IPS-15b (cell line): ENCODE measurements at regions not wholly inside any gene's neighbourhood (a gene's known extent, or its start where the extent isn't known, plus 50 kb on each side); places are given as distances from the start of the nearest gene placed in this dataset.

ENCODE experiments used
- H3K27me3 ChIP-seq: one replicate; pipeline ENCODE4 v1.6.1; 2013; ENCODE audit warnings: low read length; ENCODE audit not compliant: control insufficient read depth, insufficient read depth
- H3K36me3 ChIP-seq: one replicate; pipeline ENCODE4 v1.6.1; 2013; ENCODE audit warnings: low read length; ENCODE audit not compliant: control insufficient read depth, insufficient read depth
- H3K4me1 ChIP-seq: one replicate; pipeline ENCODE4 v1.6.1; 2013; ENCODE audit warnings: mild to moderate bottlenecking, low read length; ENCODE audit not compliant: control insufficient read depth, insufficient read depth
- H3K4me3 ChIP-seq: one replicate; pipeline ENCODE4 v1.5.1; 2013; ENCODE audit warnings: low read depth, low read length
- H3K9ac ChIP-seq: one replicate; pipeline ENCODE4 v1.6.1; 2013; ENCODE audit warnings: low read depth, mild to moderate bottlenecking, low read length
- H3K9me3 ChIP-seq: one replicate; pipeline ENCODE4 v1.6.1; 2013; ENCODE audit warnings: mild to moderate bottlenecking, low read length; ENCODE audit not compliant: control insufficient read depth, insufficient read depth

GRCh38 chr11:103703437-103703836 lies 333.0 kb upstream of the DDI1 start:
- no peak overlapping the region for H3K9ac ChIP-seq
- no peaks in the 10 kb centered on the region for H3K36me3 ChIP-seq
- H3K27me3 ChIP-seq = no peaks in the 10 kb centered on the region
- no peaks in the 10 kb centered on the region for H3K9me3 ChIP-seq
- H3K4me3 ChIP-seq = no peak overlapping the region
- H3K4me1 ChIP-seq = no peaks in the 10 kb centered on the region

GRCh38 chr11:103703954-103704353 lies 332.5 kb upstream of the DDI1 start:
- Histone ChIP-seq H3K36me3 (no peaks in the 10 kb centered on the region), H3K4me1 (no peaks in the 10 kb centered on the region), H3K27me3 (no peaks in the 10 kb centered on the region), H3K9ac (no peak overlapping the region), H3K9me3 (no peaks in the 10 kb centered on the region), H3K4me3 (no peak overlapping the region)

GRCh38 chr11:103705642-103706041 lies 330.8 kb upstream of the DDI1 start:
- H3K4me1 ChIP-seq = no peaks in the 10 kb centered on the region
- no peaks in the 10 kb centered on the region for H3K9me3 ChIP-seq
- no peak overlapping the region for H3K4me3 ChIP-seq
- H3K27me3 ChIP-seq = no peaks in the 10 kb centered on the region
- H3K36me3 ChIP-seq = no peaks in the 10 kb centered on the region
- no peak overlapping the region for H3K9ac ChIP-seq

- no peak overlapping the region for H3K9ac ChIP-seq
- no peak overlapping the region for H3K4me3 ChIP-seq
- no peaks in the 10 kb centered on the region for H3K9me3 ChIP-seq
- H3K36me3 ChIP-seq = no peaks in the 10 kb centered on the region
- H3K4me1 ChIP-seq = no peaks in the 10 kb centered on the region
- H3K27me3 ChIP-seq = no peaks in the 10 kb centered on the region
Measured at GRCh38 chr11:103709371-103709770, 327.1 kb upstream of the DDI1 start.

GRCh38 chr11:103714246-103714645 lies 322.2 kb upstream of the DDI1 start:
- Histone ChIP-seq H3K4me3 (no peak overlapping the region), H3K36me3 (no peaks in the 10 kb centered on the region), H3K27me3 (no peaks in the 10 kb centered on the region), H3K4me1 (no peaks in the 10 kb centered on the region), H3K9me3 (no peaks in the 10 kb centered on the region), H3K9ac (no peak overlapping the region)

GRCh38 chr11:103716363-103716762 lies 320.1 kb upstream of the DDI1 start:
- no peaks in the 10 kb centered on the region for H3K36me3 ChIP-seq
- no peak overlapping the region for H3K4me3 ChIP-seq
- H3K9me3 ChIP-seq = no peaks in the 10 kb centered on the region
- no peak overlapping the region for H3K9ac ChIP-seq
- H3K4me1 ChIP-seq = no peaks in the 10 kb centered on the region
- no peaks in the 10 kb centered on the region for H3K27me3 ChIP-seq

GRCh38 chr11:103727262-103727661 lies 309.2 kb upstream of the DDI1 start:
- Histone ChIP-seq H3K27me3 (no peaks in the 10 kb centered on the region), H3K4me3 (no peak overlapping the region), H3K9ac (no peak overlapping the region), H3K36me3 (no peaks in the 10 kb centered on the region), H3K4me1 (no peaks in the 10 kb centered on the region), H3K9me3 (peaks cover 9% of the 10 kb centered on the region)

- peaks cover 9% of the 10 kb centered on the region for H3K9me3 ChIP-seq
- no peaks in the 10 kb centered on the region for H3K36me3 ChIP-seq
- H3K9ac ChIP-seq = no peak overlapping the region
- H3K4me1 ChIP-seq = no peaks in the 10 kb centered on the region
- no peak overlapping the region for H3K4me3 ChIP-seq
- no peaks in the 10 kb centered on the region for H3K27me3 ChIP-seq
Measured at GRCh38 chr11:103729617-103730016, 306.8 kb upstream of the DDI1 start.

- no peak overlapping the region for H3K9ac ChIP-seq
- H3K9me3 ChIP-seq = peaks cover 9% of the 10 kb centered on the region
- no peaks in the 10 kb centered on the region for H3K36me3 ChIP-seq
- H3K4me3 ChIP-seq = no peak overlapping the region
- H3K4me1 ChIP-seq = no peaks in the 10 kb centered on the region
- no peaks in the 10 kb centered on the region for H3K27me3 ChIP-seq
Measured at GRCh38 chr11:103730131-103730940, 306.1 kb upstream of the DDI1 start.

GRCh38 chr11:103731670-103732069 lies 304.8 kb upstream of the DDI1 start:
- H3K9ac ChIP-seq = no peak overlapping the region
- H3K4me3 ChIP-seq = no peak overlapping the region
- H3K27me3 ChIP-seq = no peaks in the 10 kb centered on the region
- no peaks in the 10 kb centered on the region for H3K4me1 ChIP-seq
- H3K36me3 ChIP-seq = no peaks in the 10 kb centered on the region
- peaks cover 9% of the 10 kb centered on the region for H3K9me3 ChIP-seq

GRCh38 chr11:103733889-103734288 lies 302.6 kb upstream of the DDI1 start:
- Histone ChIP-seq H3K9me3 (no peaks in the 10 kb centered on the region), H3K36me3 (no peaks in the 10 kb centered on the region), H3K27me3 (no peaks in the 10 kb centered on the region), H3K9ac (no peak overlapping the region), H3K4me3 (no peak overlapping the region), H3K4me1 (no peaks in the 10 kb centered on the region)

- no peaks in the 10 kb centered on the region for H3K36me3 ChIP-seq
- H3K27me3 ChIP-seq = no peaks in the 10 kb centered on the region
- no peak overlapping the region for H3K4me3 ChIP-seq
- no peak overlapping the region for H3K9ac ChIP-seq
- no peaks in the 10 kb centered on the region for H3K9me3 ChIP-seq
- no peaks in the 10 kb centered on the region for H3K4me1 ChIP-seq
Measured at GRCh38 chr11:103735497-103736032, 300.9 kb upstream of the DDI1 start.
